Stimulated activated CD4-positive, alpha-beta T cell treated with anti-CD3 and anti-CD28 coated beads, Interleukin-1b, Interleukin-23, amount 100 ng/mL, for 48 hours (primary cell): ENCODE measurements at regions not wholly inside any gene's neighbourhood (a gene's known extent, or its start where the extent isn't known, plus 50 kb on each side); places are given as distances from the start of the nearest gene placed in this dataset.

ENCODE experiments used
- DNase-seq: peaks from one replicate; pipeline ENCODE4 v3.0.0-alpha.2; 2020

DNA sequence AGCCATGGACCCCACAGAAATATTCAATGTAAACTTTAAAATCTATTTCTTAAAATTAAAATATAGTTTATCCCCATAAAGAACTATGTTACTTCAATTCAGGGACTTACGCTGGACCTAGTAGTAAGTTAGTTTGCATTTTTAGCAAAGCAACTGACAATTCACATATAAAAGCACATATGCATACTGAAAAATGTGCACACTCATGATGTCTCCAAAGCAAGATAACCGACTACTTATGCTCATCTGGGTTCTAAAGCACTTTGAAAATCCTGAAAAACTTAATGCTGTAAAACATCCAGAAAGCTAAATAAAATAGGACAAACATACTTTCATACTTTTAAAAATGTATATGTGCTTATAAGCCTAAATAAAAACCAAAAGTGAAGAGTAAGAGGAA lies 264.4 kb upstream of the GAS1 start:
- DNase-seq: no peak

DNA sequence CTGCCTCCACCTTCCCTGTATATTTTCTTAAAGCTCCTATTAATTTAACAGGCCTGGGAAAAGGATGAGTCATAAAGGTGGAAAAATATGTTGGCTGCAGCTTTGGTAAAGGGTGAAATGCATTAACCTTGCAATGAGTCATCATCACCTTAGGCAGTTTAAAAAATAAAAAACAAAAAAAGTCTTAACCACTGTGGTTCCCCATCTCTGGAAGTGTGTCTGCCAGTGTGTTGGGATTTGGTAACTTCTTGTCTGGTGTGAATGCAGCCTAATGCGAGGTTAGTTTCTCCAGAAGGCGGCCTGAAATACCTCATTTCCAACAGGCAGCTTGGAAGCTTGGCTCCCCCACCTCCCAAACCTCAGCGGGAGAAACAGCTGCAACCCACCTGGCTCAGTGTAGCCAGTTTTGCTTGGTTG lies 265.3 kb upstream of the GAS1 start:
- DNase-seq: no peak

DNA sequence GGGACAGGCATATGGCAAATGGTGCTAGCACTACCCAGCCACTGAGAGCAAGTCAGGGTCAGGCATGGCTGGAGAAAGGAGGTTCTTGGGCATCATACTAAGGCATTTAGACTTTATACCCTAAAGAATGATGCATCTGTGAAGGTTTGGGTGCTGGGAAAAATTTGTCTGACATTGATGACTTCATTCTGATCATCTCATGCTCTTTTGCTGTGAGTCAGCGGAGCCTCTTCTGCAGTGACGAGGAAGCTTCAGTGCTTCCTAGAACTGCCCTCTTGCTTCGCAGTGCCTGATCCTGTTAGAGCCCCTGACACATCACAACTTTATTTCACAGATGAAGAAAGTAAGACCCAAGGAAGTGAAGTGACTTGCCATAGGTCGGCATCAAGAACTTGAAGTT lies 266.6 kb upstream of the GAS1 start:
- DNase-seq: no peak

DNA sequence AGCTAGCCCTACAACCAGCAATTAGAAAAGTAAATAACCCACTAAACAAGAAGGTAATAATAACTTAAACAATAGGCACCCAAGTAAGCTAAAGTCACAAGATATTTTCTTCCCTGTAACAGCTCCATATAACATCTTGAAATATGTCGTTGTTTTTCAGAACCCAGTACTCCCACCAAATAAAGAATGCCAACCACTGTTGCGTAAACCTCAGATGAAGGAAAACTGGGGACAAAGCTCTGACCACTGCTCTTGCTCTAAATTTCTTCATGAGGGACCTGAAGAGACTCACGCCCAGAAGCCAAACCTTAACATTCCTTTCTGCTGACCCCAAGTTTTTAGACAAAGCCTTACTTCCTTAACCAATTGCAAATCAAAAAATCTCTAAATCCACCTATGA lies 267.7 kb upstream of the GAS1 start:
- no peak for DNase-seq

GRCh38 chr9:87216036-87216435 lies 268.7 kb upstream of the GAS1 start:
- DNase-seq: no peak

DNA sequence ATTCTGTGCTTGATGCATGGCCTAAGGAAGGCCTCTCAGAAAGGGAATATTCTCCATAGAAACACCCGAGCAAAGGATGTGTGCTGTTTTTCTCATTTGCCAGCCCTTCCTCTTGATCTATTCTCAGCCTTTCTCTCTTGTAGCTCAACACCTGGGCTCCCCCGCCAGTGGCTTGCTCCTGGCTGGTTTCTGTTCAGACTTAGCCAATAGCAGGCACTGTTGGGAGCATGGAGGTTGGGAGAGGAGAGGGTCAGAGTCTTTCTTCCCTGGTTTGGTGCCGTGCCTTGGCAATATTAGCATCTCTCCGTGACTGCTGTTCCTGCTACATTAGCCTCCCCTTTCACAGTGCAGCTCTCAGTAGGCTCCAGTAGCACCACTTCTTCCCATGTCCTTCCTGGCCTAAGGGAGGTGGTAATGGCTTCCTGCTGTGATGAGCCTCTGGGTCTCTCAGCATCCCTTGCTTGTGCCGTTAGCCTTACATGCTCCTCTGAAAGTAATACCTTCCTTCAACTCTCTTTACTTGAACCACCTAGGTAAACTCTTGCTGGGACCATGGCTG lies 269.7 kb upstream of the GAS1 start:
- DNase-seq: no peak

- DNase-seq: no peak
Observed at GRCh38 chr9:87223392-87224246, 274.0 kb upstream of the DAPK1 start.

DNA sequence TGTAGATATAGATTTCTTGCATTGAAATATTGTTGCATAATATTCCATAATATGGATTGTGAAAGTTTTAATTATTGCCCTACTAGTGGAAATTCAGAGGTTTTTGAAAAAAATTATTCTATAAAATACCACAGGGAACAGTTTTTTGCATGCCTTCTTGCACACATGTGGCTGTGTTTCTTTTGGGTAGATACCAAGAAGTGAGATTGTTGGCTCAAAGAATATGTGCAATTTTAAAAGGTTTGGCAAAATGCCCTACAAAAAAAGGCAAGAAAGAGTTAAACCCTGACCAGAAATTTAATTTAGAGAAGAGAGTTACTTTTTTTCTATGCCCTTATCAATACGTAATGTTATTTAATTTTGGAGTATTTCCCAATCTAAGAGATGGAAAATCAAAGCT lies 270.8 kb upstream of the DAPK1 start:
- DNase-seq: no peak

- no peak for DNase-seq
Observed at GRCh38 chr9:87227456-87227855, 270.2 kb upstream of the DAPK1 start.

GRCh38 chr9:87229108-87229507 lies 268.6 kb upstream of the DAPK1 start:
- no peak for DNase-seq

- no peak for DNase-seq
Observed at GRCh38 chr9:87233431-87233830, 264.2 kb upstream of the DAPK1 start.

GRCh38 chr9:87233899-87234455 lies 263.7 kb upstream of the DAPK1 start:
- DNase-seq: no peak

GRCh38 chr9:87234854-87235253 lies 262.8 kb upstream of the DAPK1 start:
- DNase-seq: no peak

DNA sequence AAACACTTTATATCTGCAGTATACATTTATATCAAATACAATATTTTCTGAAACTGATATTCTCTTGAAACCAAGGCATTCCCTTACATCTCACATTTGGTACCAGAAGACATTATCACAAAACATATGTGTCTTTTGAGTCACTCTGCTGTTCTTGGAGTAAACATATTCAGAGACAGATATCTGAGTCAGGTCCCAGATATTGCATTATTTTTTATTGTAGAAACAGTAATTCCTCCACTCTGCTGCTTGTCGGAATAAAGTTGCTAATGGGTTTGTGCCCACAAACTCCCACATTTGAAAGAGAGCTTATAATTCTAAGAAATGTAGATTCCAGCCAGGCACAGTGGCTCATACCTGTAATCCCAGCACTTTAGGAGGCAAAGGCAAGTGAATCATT lies 261.1 kb upstream of the DAPK1 start:
- DNase-seq: no peak

- no peak for DNase-seq
Observed at GRCh38 chr9:87237336-87237735, 260.3 kb upstream of the DAPK1 start.

DNA sequence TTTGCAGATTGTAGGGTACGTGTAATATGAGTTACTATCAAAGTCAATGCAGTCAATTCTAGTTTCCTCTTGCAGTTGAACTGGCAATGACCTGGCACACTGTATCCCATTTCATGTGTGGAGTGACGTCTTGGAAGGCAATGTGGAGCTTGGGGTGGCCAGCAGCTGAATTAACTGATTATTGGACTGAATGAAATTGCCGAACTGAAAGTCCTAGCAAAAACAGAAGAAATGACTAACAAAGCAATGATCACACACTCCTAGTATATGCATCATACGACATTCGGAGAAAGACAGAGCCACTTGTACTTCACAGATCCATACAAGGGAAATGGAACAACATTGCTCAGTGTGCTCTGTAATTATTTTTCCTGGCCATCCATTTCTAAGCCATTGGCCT lies 259.1 kb upstream of the DAPK1 start:
- no peak for DNase-seq

DNA sequence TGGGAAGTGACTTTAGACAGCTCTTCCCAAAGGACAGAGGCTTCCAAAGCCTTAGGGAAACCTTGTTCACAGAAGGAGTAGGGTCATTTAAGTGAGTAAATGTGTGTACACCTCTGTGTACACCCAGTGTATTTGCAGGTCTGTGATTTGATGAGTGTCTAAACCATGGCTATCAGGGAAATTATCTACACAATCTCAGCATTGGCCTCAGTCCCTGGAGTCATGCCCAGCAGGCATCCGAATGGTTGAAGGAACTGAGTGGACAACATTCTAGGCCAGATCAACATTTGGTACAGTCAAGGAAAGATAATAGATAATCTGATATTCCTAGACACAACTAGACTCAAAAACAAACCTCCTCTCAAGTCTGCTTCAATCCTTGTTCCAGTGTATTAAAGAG lies 258.4 kb upstream of the DAPK1 start:
- DNase-seq: no peak

DNA sequence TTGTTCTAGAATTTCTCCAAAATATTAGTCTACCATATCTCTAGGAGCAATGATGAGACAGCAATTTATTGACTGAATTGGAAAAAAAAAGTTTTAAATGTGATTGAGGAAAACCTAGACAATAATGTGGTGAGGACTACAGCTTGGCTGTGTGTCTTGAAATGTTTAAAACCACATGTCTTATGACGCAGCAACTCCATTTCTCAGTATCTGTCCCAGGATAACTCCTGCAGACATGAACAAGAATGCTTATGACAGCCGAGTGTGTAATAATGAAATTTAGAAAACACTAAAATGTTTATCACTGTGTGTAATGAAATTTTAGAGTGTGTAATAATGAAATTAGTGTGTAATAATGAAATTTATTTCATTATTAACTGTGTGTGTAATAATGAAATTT lies 254.1 kb upstream of the DAPK1 start:
- DNase-seq: no peak

GRCh38 chr9:87245271-87245670 lies 252.4 kb upstream of the DAPK1 start:
- DNase-seq: no peak

GRCh38 chr9:87247097-87247496 lies 250.6 kb upstream of the DAPK1 start:
- DNase-seq: no peak

DNA sequence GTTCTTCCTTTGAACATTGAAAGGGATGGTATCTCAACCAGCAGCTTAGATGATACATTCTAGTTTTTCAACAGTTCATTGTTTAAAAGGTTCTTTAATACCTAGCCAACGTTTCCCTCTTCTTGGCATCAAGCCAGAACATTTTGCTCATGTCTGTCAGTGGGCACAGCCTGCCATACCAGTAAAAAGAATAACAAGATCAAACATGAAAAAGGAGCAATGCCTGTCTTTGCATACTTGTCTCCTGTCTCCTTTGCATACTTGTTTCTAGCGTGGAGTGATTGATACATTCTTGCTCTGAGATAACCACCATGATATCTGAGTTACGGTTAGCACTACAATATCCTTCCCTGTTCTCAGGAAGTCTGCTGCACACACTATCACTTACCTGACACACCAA lies 248.6 kb upstream of the DAPK1 start:
- DNase-seq: no peak

DNA sequence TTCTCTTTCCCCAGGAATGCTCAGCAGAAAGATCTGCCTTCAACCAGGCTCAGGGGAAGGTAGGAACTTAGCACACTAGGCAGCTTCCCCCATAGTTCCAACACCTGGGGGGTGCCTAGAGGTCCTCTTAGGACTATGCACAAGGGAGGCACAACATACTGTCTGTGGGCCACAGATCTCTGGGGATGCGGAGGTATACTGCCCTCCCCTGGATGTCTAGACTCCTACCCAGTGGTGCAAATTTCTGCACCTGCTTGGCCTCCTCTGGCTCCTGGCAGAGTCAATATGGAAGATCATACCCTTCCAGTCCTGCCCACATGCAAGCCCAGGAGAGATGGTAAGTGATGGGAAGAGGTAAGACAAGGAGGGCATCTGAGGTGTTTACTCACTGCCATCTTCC lies 247.5 kb upstream of the DAPK1 start:
- no peak for DNase-seq

DNA sequence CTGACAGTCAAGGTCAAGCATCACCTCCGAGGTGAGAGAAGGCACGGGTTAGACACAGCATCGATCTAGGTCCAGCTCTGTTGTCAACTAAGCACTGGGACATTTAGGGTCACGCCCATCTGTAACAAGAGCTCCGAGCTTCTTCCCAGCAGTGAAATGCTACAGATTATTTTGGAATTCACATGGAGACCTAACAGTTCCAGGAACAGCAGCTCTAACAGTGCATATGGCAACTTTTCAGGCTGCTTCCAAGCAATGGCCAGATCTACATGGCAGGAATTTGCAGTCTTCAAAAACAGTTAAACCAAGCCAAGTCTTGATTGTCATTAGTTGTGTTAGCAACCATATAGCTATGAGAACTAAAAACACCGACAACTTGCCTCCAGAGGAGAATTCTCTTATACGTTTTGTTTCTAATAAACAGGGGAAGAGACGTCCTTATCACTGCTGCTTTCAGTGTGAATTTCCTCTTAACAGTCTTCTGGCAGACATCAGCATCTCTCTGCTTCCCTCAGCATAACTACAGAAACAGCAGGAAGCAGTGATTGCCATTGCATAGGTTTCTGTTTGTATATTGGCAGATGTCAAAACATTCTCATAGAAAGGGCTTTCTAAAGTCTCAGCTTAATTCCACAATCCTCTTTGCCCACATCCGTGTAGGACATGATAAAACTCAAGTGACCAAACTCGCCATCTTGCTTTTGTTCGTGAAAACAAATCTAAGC lies 242.1 kb upstream of the DAPK1 start:
- DNase-seq: no peak

DNA sequence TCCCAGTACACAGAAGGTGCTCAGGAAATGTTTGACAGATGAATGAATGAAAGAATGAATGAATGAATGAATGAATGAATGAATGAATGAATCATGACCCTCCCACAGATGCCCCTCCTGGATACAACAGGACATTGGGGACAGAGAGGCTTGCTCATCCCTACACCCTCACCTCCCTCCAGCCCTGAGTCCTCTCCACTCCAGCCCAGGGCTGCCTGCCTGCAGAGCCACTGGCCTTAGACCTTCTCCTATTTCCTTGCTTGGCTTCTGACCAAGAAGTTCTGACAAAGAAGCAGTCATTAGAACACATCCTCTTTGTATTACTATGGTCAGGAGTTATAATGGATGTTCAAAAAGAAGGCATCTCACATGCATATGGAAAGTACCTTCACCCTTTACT lies 240.7 kb upstream of the DAPK1 start:
- DNase-seq: no peak
